ENCODE measurements at regions not wholly inside any gene's neighbourhood (a gene's known extent, or its start where the extent isn't known, plus 50 kb on each side); places are given as distances from the start of the nearest gene placed in this dataset.

- TF ChIP-seq CTCF (IDR thresholded peaks at IDR 0.05) (no peak), POLR2A (IDR thresholded peaks at IDR 0.05; ENCODE audit: low read depth) (no peak)
These were observed 1629.2 kb upstream of the ADGRL3 start for GRCh38 chr4:59570860-59571476.
